AG04449 (cell line): ENCODE measurements at regions not wholly inside any gene's neighbourhood (a gene's known extent, or its start where the extent isn't known, plus 50 kb on each side); places are given as distances from the start of the nearest gene placed in this dataset.

Source experiments
- CTCF ChIA-PET: fragments of 350-600 bp; formaldehyde crosslinking; extraction: SDS; loops from one replicate; lab custom pipeline; 2021; ENCODE audit warnings: antibody characterized with exemption; lab: Yijun Ruan, JAX
- POLR2A ChIA-PET: fragments of 400-600, 350-600 bp; formaldehyde crosslinking; extraction: SDS; loops from one replicate; lab custom pipeline; 2020; ENCODE audit warnings: antibody characterized with exemption, inconsistent platforms; lab: Yijun Ruan, JAX
- DNase-seq: peaks from one replicate; pipeline ENCODE4 v3.0.0-alpha.2; 2010; ENCODE audit warnings: low read depth, low spot score
- H3K4me3 ChIP-seq: 2 replicates; pipeline ENCODE4 v1.5.1; 2011; ENCODE audit warnings: low read depth, mild to moderate bottlenecking, control low read depth, low read length
- TF ChIP-seq, protein P1 (sequence below): IDR thresholded peaks from one replicate; pipeline ENCODE4 v1.5.1; 2011; ENCODE audit warnings: mild to moderate bottlenecking, moderate library complexity, low read length, control low read depth, inconsistent platforms; ENCODE audit not compliant: insufficient read depth; ENCODE audit errors: missing control alignments

DNA sequence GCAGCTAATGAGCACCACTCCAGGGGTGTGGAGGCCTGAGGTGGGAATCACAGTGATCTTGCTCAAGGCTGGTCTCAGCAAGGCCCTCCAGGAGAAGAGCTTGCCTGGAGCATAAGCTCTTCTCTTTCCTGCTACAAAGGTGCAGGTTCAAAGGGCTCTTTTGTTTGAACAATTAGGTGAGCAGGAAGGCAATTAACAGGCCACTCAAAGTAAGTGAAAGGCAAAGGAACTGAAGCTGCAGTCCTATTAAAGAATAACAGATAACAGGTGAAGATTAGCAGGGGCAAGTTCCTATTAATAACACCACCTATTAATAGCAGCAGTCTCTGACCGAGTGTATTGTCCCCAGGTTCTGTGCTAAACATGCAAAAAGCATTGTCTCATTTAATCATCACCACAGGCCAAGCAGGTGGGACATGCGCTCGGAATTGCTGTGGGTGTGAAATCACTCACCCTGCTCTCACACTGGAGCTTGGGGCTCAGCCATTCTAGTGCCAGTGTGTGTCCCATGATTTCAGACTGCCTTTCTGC lies 113.8 kb downstream of the RHOU start:
- TF ChIP-seq, protein P1, sequence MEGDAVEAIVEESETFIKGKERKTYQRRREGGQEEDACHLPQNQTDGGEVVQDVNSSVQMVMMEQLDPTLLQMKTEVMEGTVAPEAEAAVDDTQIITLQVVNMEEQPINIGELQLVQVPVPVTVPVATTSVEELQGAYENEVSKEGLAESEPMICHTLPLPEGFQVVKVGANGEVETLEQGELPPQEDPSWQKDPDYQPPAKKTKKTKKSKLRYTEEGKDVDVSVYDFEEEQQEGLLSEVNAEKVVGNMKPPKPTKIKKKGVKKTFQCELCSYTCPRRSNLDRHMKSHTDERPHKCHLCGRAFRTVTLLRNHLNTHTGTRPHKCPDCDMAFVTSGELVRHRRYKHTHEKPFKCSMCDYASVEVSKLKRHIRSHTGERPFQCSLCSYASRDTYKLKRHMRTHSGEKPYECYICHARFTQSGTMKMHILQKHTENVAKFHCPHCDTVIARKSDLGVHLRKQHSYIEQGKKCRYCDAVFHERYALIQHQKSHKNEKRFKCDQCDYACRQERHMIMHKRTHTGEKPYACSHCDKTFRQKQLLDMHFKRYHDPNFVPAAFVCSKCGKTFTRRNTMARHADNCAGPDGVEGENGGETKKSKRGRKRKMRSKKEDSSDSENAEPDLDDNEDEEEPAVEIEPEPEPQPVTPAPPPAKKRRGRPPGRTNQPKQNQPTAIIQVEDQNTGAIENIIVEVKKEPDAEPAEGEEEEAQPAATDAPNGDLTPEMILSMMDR, result no peak
- POLR2A ChIA-PET, result no interaction called here
- DNase-seq, result no peak
- H3K4me3 ChIP-seq, result no peak overlapping the region
- CTCF ChIA-PET, result no interaction called here

GRCh38 chr1:228850141-228851100 lies 115.1 kb downstream of the RHOU start:
- CTCF ChIA-PET, result no interaction called here
- DNase-seq, result no peak
- TF ChIP-seq, protein P1, result no peak
- H3K4me3 ChIP-seq, result no peak overlapping the region
- POLR2A ChIA-PET, result no interaction called here

- DNase-seq, result no peak
- CTCF ChIA-PET, result no interaction called here
- POLR2A ChIA-PET, result no interaction called here
- TF ChIP-seq, protein P1, result no peak
- H3K4me3 ChIP-seq, result no peak overlapping the region
These were observed 115.9 kb downstream of the RHOU start for GRCh38 chr1:228851193-228851592.

DNA sequence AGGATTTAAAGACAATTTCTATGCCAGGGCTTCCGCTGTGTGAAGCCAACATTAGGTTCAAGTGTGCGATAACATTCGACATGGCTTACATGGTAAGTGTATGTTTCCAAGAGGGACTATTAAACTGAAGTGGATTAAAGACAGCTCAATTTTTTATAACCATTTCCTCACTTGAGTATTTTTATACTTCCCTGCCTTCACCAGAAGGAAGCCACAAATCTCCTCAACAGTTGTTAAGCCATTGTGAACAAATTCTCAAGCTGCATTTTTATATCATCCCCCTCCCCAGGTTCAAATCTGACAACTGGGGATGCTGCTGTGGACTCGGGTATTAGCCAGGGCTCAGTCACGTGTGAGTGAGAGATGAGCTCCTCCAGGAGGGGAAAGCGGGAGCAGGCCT lies 116.3 kb downstream of the RHOU start:
- no peak for DNase-seq
- H3K4me3 ChIP-seq, result no peak overlapping the region
- TF ChIP-seq, protein P1, result no peak
- ChIA-PET POLR2A (no interaction called here), CTCF (no interaction called here)

DNA sequence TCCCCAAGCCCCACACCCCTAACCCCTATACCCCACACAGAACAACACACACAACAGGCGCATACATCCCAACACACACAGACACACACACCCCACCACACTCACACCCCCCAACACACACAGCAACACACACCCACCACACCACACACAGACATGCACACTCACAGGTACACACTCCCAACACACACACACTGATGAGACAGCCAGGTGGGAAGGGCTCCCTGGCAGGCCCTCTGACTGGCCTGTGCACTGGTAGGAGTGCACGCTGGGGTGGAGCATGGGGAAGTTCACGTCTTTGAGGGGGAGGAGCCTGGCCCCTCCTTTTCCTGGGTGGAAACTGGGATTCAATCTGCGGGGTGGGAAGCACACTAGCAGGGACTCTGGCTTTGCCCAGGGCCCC lies 116.7 kb downstream of the RHOU start:
- POLR2A ChIA-PET, result no interaction called here
- H3K4me3 ChIP-seq, result no peak overlapping the region
- TF ChIP-seq, protein P1, result no peak
- CTCF ChIA-PET, result no interaction called here
- DNase-seq, result no peak

- ChIA-PET POLR2A (no interaction called here), CTCF (no interaction called here)
- H3K4me3 ChIP-seq, result no peak overlapping the region
- TF ChIP-seq, protein P1, result no peak
- DNase-seq, result no peak
These were observed 117.3 kb downstream of the RHOU start for GRCh38 chr1:228852511-228853088.
